PC-9 (cell line): ENCODE measurements at regions not wholly inside any gene's neighbourhood (a gene's known extent, or its start where the extent isn't known, plus 50 kb on each side); places are given as distances from the start of the nearest gene placed in this dataset.
"Not testable (repeated sequence)": the region's sequence is repeated elsewhere in the genome, so short reads cannot be mapped to it uniquely, and the experiment has no call there.

Experiments used
- BruUV-seq: library from RNA; stranded (reverse); fragments of 400-500 nt; replicated peaks from 2 replicates; lab custom pipeline; 2021; lab: Mats Ljungman, UMichigan
- CTCF ChIA-PET: fragments of 300-600 bp; sonication (Branson Sonifier 250); formaldehyde crosslinking; loops from one replicate; lab custom pipeline; 2022; ENCODE audit warnings: antibody characterized with exemption; lab: Charles Lee
- POLR2A ChIA-PET: fragments of 300-600 bp; sonication (Branson Sonifier 250); formaldehyde crosslinking; loops from one replicate; lab custom pipeline; 2022; ENCODE audit warnings: antibody characterized with exemption; ENCODE audit not compliant: unreplicated experiment; lab: Charles Lee
- DNase-seq, 2 experiments: peaks; one replicate each; pipeline versions ENCODE4 v3.0.0 to v3.0.0-alpha.2; 2015 to 2022; ENCODE audit warnings: mixed read lengths in 1 of 2
- H2AFZ ChIP-seq: fragments of 200-600 bp; sonication (generic); 2 replicates; pipeline ENCODE4 v1.8.1; 2017; ENCODE audit warnings: antibody characterized with exemption
- H3F3A ChIP-seq: fragments of 200-600 bp; sonication (generic); 2 replicates; pipeline ENCODE4 v1.8.1; 2017; ENCODE audit warnings: antibody characterized with exemption, mild to moderate bottlenecking, low read depth; ENCODE audit not compliant: insufficient read depth
- H3K27ac ChIP-seq: fragments of 200-600 bp; sonication (generic); 2 replicates; pipeline ENCODE4 v1.6.1; 2016; ENCODE audit warnings: mixed run types
- H3K27me3 ChIP-seq: fragments of 200-600 bp; sonication (generic); 2 replicates; pipeline ENCODE4 v1.6.1; 2016; ENCODE audit warnings: low read depth, mixed run types; ENCODE audit not compliant: insufficient read depth
- H3K36me3 ChIP-seq: fragments of 200-600 bp; sonication (generic); 2 replicates; pipeline ENCODE4 v1.6.1; 2016; ENCODE audit warnings: low read depth, mixed run types
- H3K4me1 ChIP-seq: fragments of 200-600 bp; sonication (generic); replicated peaks from 2 replicates; pipeline ENCODE4 v1.6.1; 2016; ENCODE audit warnings: mixed run types; ENCODE audit not compliant: insufficient read depth
- H3K4me2 ChIP-seq: fragments of 200-600 bp; sonication (generic); 2 replicates; pipeline ENCODE4 v1.6.1; 2017; ENCODE audit warnings: mixed run types
- H3K4me3 ChIP-seq: fragments of 200-600 bp; sonication (generic); 2 replicates; pipeline ENCODE4 v1.6.1; 2016; ENCODE audit warnings: mixed run types
- H3K79me2 ChIP-seq: fragments of 200-600 bp; sonication (generic); 2 replicates; pipeline ENCODE4 v1.6.1; 2017; ENCODE audit warnings: low read depth, mixed run types
- H3K9me2 ChIP-seq: fragments of 200-600 bp; sonication (generic); 2 replicates; pipeline ENCODE4 v1.8.1; 2017; ENCODE audit warnings: mild to moderate bottlenecking; ENCODE audit not compliant: insufficient read depth
- H3K9me3 ChIP-seq: fragments of 200-600 bp; sonication (generic); 2 replicates; pipeline ENCODE4 v1.8.1; 2016; ENCODE audit warnings: low read depth; ENCODE audit not compliant: insufficient read depth
- H4K20me1 ChIP-seq: fragments of 200-600 bp; sonication (generic); 2 replicates; pipeline ENCODE4 v1.8.1; 2017; ENCODE audit not compliant: insufficient read depth
- CTCF ChIP-seq: fragments of 200-600 bp; sonication (generic); conservative IDR thresholded peaks from 2 replicates; pipeline ENCODE4 v1.6.1; 2017; ENCODE audit warnings: mixed run types, antibody characterized with exemption, mild to moderate bottlenecking, moderate library complexity
- EZH2 ChIP-seq: fragments of 200-600 bp; sonication (generic); IDR thresholded peaks from 2 replicates; pipeline ENCODE4 v1.8.0; 2017; ENCODE audit warnings: antibody characterized with exemption, low read depth
- intact Hi-C: fragments of 100-400 bp; cut with micrococcal nuclease; formaldehyde crosslinking; loops from one replicate; pipeline ENCODE4 v1.10.0; 2022; ENCODE audit not compliant: unreplicated experiment

- no peak for DNase-seq
- Histone ChIP-seq H3K27ac (no peak overlapping the region), H3K79me2 (no peaks in the 10 kb centered on the region), H3F3A (no peaks in the 10 kb centered on the region), H3K4me2 (no peak overlapping the region), H3K9me2 (no peaks in the 10 kb centered on the region), H3K4me3 (no peak overlapping the region), H3K36me3 (no peaks in the 10 kb centered on the region), H3K27me3 (no peaks in the 10 kb centered on the region), H2AFZ (no peak overlapping the region), H4K20me1 (no peaks in the 10 kb centered on the region), H3K9me3 (no peaks in the 10 kb centered on the region), H3K4me1 (no peaks in the 10 kb centered on the region)
- intact Hi-C loops = no loop called here
- TF ChIP-seq CTCF (no peak), EZH2 (no peak)
- no TSS peak for BruUV-seq
- CTCF ChIA-PET = no interaction called here
- POLR2A ChIA-PET = no interaction called here
Observed at GRCh38 chrX:26916991-26917390, 546.1 kb downstream of the PPP4R3C start.

GRCh38 chrX:26915064-26915463 lies 548.1 kb downstream of the PPP4R3C start:
- Histone ChIP-seq H3F3A (no peaks in the 10 kb centered on the region), H3K9me3 (no peaks in the 10 kb centered on the region), H2AFZ (no peak overlapping the region), H4K20me1 (no peaks in the 10 kb centered on the region), H3K9me2 (no peaks in the 10 kb centered on the region), H3K4me3 (no peak overlapping the region), H3K4me1 (no peaks in the 10 kb centered on the region), H3K79me2 (no peaks in the 10 kb centered on the region), H3K27ac (no peak overlapping the region), H3K4me2 (no peak overlapping the region), H3K36me3 (no peaks in the 10 kb centered on the region), H3K27me3 (no peaks in the 10 kb centered on the region)
- POLR2A ChIA-PET = no interaction called here
- CTCF ChIA-PET = no interaction called here
- intact Hi-C loops = no loop called here
- TF ChIP-seq EZH2 (no peak), CTCF (no peak)
- DNase-seq = no peak
- BruUV-seq = no TSS peak

GRCh38 chrX:26914232-26914631 lies 548.9 kb downstream of the PPP4R3C start:
- no peaks in the 10 kb centered on the region for H3K79me2 ChIP-seq
- DNase-seq = no peak
- no peaks in the 10 kb centered on the region for H3K9me2 ChIP-seq
- no peaks in the 10 kb centered on the region for H3K9me3 ChIP-seq
- no peak overlapping the region for H3K4me3 ChIP-seq
- no peaks in the 10 kb centered on the region for H3K36me3 ChIP-seq
- no peak overlapping the region for H2AFZ ChIP-seq
- intact Hi-C loops = no loop called here
- TF ChIP-seq CTCF = no peak
- TF ChIP-seq EZH2 = no peak
- no peaks in the 10 kb centered on the region for H4K20me1 ChIP-seq
- ChIA-PET CTCF (no interaction called here), POLR2A (no interaction called here)
- BruUV-seq = no TSS peak
- no peaks in the 10 kb centered on the region for H3K27me3 ChIP-seq
- H3K4me2 ChIP-seq = no peak overlapping the region
- H3K27ac ChIP-seq = no peak overlapping the region
- H3K4me1 ChIP-seq = no peaks in the 10 kb centered on the region
- no peaks in the 10 kb centered on the region for H3F3A ChIP-seq

- intact Hi-C loops, H3K27ac ChIP-seq, H3K9me2 ChIP-seq, H3K9me3 ChIP-seq, POLR2A ChIA-PET, H3K4me1 ChIP-seq, H4K20me1 ChIP-seq, H3F3A ChIP-seq, H3K79me2 ChIP-seq, BruUV-seq, H2AFZ ChIP-seq, H3K27me3 ChIP-seq, CTCF ChIA-PET, DNase-seq, H3K4me2 ChIP-seq, H3K4me3 ChIP-seq, H3K36me3 ChIP-seq: not testable (repeated sequence)
Observed at GRCh38 chrX:26911785-26912184, 551.4 kb downstream of the PPP4R3C start.
